Peyer's patch (tissue), 4 donors: ENCODE measurements at regions not wholly inside any gene's neighbourhood (a gene's known extent, or its start where the extent isn't known, plus 50 kb on each side); places are given as distances from the start of the nearest gene placed in this dataset.

Experiments
- DNase-seq, 3 donors: peaks; one replicate each; pipeline ENCODE4 v3.0.0-alpha.2; 2017 to 2019
- H3K27ac ChIP-seq, 4 donors: fragments of 200-600 bp; sonication (generic); one replicate each; pipeline ENCODE4 v1.5.1; 2016 to 2019
- H3K27me3 ChIP-seq, 2 donors: fragments of 200-600 bp; sonication (generic); one replicate each; pipeline ENCODE4 v1.5.1; 2019
- H3K36me3 ChIP-seq, 3 donors: fragments of 200-600 bp; sonication (generic); one replicate each; pipeline ENCODE4 v1.5.1; 2016 to 2019
- H3K4me1 ChIP-seq, 4 donors: fragments of 200-600 bp; sonication (generic); one replicate each; pipeline ENCODE4 v1.5.1; 2016 to 2019
- H3K4me3 ChIP-seq, 4 donors: fragments of 200-600 bp; sonication (generic); 1 replicate in 3 of 4; 2 replicates in 1 of 4; pipeline ENCODE4 v1.5.1; 2016 to 2019; ENCODE audit warnings: mild to moderate bottlenecking in 1 of 4
- H3K9me3 ChIP-seq, 4 donors: fragments of 200-600 bp; sonication (generic); one replicate each; pipeline ENCODE4 v1.5.1; 2016 to 2019; ENCODE audit warnings: mild to moderate bottlenecking in 1 of 4
- POLR2A ChIP-seq, 2 donors: fragments of 450-650 bp; IDR thresholded peaks; one replicate each; pipeline ENCODE4 v1.5.1; 2017; ENCODE audit warnings: antibody characterized with exemption in 2 of 2, mild to moderate bottlenecking in 2 of 2, moderate library complexity in 2 of 2
- TF ChIP-seq, protein P1 (sequence below), 6 experiments: fragments of 450-650 bp in 4 of 6; fragments of 200-600 bp in 2 of 6; sonication (generic) in 1 of 6; IDR thresholded peaks; one replicate each; pipeline ENCODE4 v1.5.1; 2017 to 2019; ENCODE audit warnings: antibody characterized with exemption in 6 of 6, mild to moderate bottlenecking in 3 of 6, moderate library complexity in 1 of 6

DNA sequence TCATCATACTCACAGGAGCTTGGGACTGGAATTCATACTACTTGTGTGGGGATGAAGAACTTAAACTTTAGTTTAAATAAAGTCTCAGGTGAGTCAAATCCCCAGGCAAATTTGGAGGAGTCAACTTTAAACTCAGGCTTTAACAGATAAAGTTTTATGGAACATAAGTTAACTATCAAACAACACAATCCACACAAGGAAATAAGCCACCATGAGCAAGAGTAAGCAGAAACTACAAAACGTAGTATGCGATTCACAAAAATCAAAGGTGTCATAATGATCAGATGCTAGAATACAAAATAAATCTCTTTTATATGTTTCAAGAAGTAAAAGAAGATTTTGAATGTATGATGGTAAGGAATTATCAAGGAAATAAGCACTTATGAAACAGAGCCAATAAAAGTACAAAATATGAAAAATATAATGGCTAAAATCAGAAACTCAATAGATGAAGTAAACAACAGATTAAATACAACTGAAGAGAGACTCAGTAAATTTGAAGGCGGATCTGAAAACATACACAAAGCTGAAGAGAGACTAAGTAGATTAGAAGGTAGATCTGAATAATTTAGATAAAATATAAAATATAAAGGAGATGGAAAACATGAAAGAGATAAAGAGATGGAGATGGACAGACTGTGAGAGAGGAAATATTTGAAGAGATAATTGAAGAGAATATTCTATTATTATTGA lies 97.5 kb upstream of the TWIST2 start:
- Histone ChIP-seq H3K27ac (no peak overlapping the region), H3K36me3 (no peaks in the 10 kb centered on the region), H3K27me3 (no peaks in the 10 kb centered on the region), H3K9me3 (peaks cover 0 to 7% (median 0%) of the 10 kb centered on the region in 4 donors), H3K4me3 (no peak overlapping the region), H3K4me1 (no peaks in the 10 kb centered on the region)
- TF ChIP-seq, protein P1, sequence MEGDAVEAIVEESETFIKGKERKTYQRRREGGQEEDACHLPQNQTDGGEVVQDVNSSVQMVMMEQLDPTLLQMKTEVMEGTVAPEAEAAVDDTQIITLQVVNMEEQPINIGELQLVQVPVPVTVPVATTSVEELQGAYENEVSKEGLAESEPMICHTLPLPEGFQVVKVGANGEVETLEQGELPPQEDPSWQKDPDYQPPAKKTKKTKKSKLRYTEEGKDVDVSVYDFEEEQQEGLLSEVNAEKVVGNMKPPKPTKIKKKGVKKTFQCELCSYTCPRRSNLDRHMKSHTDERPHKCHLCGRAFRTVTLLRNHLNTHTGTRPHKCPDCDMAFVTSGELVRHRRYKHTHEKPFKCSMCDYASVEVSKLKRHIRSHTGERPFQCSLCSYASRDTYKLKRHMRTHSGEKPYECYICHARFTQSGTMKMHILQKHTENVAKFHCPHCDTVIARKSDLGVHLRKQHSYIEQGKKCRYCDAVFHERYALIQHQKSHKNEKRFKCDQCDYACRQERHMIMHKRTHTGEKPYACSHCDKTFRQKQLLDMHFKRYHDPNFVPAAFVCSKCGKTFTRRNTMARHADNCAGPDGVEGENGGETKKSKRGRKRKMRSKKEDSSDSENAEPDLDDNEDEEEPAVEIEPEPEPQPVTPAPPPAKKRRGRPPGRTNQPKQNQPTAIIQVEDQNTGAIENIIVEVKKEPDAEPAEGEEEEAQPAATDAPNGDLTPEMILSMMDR (IDR thresholded peaks at IDR 0.05): no peak
- no peak for TF ChIP-seq POLR2A (IDR thresholded peaks at IDR 0.05)
- no peak for DNase-seq

GRCh38 chr2:238754259-238754658 lies 93.6 kb upstream of the TWIST2 start:
- H3K27me3 ChIP-seq: no peaks in the 10 kb centered on the region
- TF ChIP-seq, protein P1 (IDR thresholded peaks at IDR 0.05): no peak
- no peak for TF ChIP-seq POLR2A (IDR thresholded peaks at IDR 0.05)

GRCh38 chr2:238761868-238762267 lies 86.0 kb upstream of the TWIST2 start:
- Histone ChIP-seq H3K9me3 (no peaks in the 10 kb centered on the region), H3K27ac (no peak overlapping the region), H3K4me3 (no peak overlapping the region), H3K36me3 (no peaks in the 10 kb centered on the region), H3K4me1 (no peaks in the 10 kb centered on the region), H3K27me3 (no peaks in the 10 kb centered on the region)
- TF ChIP-seq POLR2A (IDR thresholded peaks at IDR 0.05): no peak
- TF ChIP-seq, protein P1 (IDR thresholded peaks at IDR 0.05): no peak
- no peak for DNase-seq

More at GRCh38 chr2:238754259-238754658, 93.6 kb upstream of the TWIST2 start:
- DNase-seq: no peak
- Histone ChIP-seq H3K9me3 (peaks cover 0 to 7% (median 0%) of the 10 kb centered on the region in 4 donors), H3K36me3 (no peaks in the 10 kb centered on the region), H3K4me1 (no peaks in the 10 kb centered on the region), H3K27ac (no peak overlapping the region), H3K4me3 (no peak overlapping the region)

DNA sequence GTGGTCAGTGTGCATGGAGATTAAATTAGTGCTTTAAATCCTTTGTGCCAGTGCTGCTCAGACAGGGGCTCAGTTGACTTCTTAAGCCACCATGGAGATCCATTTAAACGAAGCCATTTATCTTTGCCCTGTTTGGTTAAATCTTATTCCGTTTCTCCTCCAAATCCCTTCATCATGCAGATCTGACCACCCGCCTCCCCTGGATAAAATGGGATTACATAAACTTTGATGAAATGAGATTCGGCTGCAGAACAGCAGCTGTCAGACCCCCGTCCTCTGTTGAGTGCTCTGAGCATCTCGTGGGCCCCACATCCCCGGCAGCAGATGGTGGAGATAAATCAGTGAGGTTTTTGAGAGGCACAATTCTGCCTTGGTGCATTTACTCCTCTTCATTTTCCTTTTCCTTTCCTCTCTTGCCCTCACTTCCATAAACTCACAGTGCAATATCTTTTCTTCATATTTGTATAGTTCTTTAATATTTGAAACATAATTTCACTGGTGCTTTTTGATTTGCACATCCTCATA lies 84.4 kb upstream of the TWIST2 start:
- TF ChIP-seq, protein P1 (IDR thresholded peaks at IDR 0.05): no peak
- TF ChIP-seq POLR2A (IDR thresholded peaks at IDR 0.05): no peak
- Histone ChIP-seq H3K36me3 (no peaks in the 10 kb centered on the region), H3K27ac (no peak overlapping the region), H3K9me3 (no peaks in the 10 kb centered on the region), H3K4me1 (no peaks in the 10 kb centered on the region), H3K4me3 (no peak overlapping the region), H3K27me3 (no peaks in the 10 kb centered on the region)
- no peak for DNase-seq

- Histone ChIP-seq H3K27me3 (no peaks in the 10 kb centered on the region), H3K27ac (no peak overlapping the region), H3K4me1 (no peaks in the 10 kb centered on the region), H3K36me3 (no peaks in the 10 kb centered on the region), H3K9me3 (no peaks in the 10 kb centered on the region), H3K4me3 (no peak overlapping the region)
- no peak for DNase-seq
- TF ChIP-seq, protein P1 (IDR thresholded peaks at IDR 0.05): no peak
- no peak for TF ChIP-seq POLR2A (IDR thresholded peaks at IDR 0.05)
Observed at GRCh38 chr2:238765590-238765989, 82.3 kb upstream of the TWIST2 start.
